GM19043 (cell line): ENCODE measurements at regions not wholly inside any gene's neighbourhood (a gene's known extent, or its start where the extent isn't known, plus 50 kb on each side); places are given as distances from the start of the nearest gene placed in this dataset.

Experiments used
- ATAC-seq: cut with Tn5 transposase; IDR thresholded peaks from one replicate; pipeline ENCODE4 v1.9.1; 2021; ENCODE audit warnings: low read depth; ENCODE audit not compliant: unreplicated experiment

GRCh38 chr2:76584474-76584873 is 873.8 kb upstream of the GCFC2 start:
- no peak for ATAC-seq

GRCh38 chr2:76579911-76580310 is 869.2 kb upstream of the GCFC2 start:
- no peak for ATAC-seq

GRCh38 chr2:76572981-76573380 is 862.3 kb upstream of the GCFC2 start:
- no peak for ATAC-seq

GRCh38 chr2:76569819-76570218 is 859.1 kb upstream of the GCFC2 start:
- no peak for ATAC-seq

DNA sequence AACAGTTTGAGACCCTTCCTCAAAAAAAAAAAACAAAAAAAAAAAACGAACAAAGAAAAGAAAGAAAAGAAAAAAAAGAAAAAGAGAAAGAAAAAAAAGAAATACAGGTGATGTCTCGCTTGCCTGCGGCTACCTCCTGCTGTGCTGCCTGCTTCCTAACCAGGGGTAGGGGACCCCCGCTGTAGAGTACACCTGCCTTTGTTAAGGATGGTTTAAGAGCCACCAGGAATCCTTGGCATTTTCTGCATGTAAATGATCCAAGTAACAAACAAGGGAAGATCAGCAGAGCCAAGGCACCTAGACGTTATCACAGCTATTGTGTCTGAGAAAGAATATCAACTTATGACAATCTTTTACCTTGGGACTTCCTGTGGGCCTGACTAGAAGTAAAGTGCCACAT is 856.8 kb upstream of the GCFC2 start:
- ATAC-seq: no peak

GRCh38 chr2:76564734-76565133 is 854.0 kb upstream of the GCFC2 start:
- ATAC-seq: no peak

- no peak for ATAC-seq
Measured at GRCh38 chr2:76563730-76564129, 853.0 kb upstream of the GCFC2 start.

GRCh38 chr2:76558157-76558556 is 847.4 kb upstream of the GCFC2 start:
- no peak for ATAC-seq

GRCh38 chr2:76556018-76556417 is 845.3 kb upstream of the GCFC2 start:
- no peak for ATAC-seq

GRCh38 chr2:76546207-76546606 is 835.5 kb upstream of the GCFC2 start:
- no peak for ATAC-seq

DNA sequence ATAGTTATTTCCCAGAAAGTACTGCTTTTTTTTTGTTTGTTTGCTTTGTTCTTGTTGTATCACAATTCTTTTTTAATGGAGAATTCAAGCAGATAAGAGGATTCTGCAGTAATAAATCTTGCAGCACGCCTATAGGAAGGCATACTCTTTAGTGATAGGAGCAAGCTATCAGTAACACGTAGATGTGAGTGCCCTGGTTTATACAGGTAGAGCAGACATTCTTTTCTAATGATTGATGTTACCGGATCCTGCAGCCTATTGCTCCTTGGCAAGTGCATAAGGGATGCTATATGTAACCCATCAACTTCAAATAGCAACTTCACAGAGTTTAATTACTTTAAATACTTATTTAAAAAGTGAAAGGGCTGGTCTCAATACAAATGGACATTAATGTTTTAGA is 834.2 kb upstream of the GCFC2 start:
- ATAC-seq: no peak

DNA sequence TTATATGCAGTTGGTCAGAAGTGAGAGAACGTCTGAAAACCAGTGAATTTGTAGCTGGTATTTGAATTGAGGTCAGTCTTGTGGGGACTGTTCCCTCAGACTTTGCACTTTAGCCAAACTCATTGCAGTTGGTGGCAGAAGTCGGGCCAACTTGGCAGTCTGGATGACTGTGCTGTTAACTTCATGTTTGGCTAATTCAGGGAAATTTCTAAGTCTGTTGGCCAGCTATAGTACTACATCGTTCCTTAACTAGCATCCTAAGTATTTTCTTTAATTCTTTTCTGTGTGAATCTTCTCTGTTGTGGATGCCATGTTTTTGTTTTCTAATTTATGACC is 806.8 kb upstream of the GCFC2 start:
- no peak for ATAC-seq

DNA sequence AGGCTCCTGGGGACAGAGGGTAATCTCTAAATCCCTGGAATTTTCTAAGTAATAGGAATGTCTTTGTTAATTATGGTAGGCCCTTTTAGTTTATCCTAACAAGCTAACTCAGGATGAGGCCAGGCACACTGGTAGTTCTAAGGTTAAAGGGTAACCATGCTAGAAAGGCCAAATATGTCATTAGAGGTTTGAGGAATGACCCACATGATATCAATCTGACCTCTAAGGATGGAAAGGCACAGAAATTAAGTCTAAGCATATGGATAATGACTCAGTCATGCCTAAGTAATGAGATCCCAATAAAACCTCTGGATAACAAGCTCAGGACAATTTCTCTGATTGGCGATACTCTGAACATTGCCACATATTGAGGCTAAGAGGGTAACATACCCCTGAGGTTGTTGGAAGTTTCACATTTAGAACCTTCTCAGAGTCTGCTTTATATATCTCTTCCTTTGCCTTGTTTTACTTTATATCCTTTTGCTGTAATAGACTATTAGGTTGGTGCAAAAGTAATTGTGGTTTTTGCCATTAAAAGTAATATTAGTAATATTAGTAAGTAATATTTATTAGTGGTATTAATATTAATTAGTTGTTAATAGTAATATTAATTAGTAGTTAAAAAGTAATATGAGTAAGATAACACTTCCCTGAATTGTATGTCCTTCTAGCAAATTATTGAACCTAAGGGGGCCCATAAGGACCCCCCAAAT is 806.3 kb upstream of the GCFC2 start:
- no peak for ATAC-seq

DNA sequence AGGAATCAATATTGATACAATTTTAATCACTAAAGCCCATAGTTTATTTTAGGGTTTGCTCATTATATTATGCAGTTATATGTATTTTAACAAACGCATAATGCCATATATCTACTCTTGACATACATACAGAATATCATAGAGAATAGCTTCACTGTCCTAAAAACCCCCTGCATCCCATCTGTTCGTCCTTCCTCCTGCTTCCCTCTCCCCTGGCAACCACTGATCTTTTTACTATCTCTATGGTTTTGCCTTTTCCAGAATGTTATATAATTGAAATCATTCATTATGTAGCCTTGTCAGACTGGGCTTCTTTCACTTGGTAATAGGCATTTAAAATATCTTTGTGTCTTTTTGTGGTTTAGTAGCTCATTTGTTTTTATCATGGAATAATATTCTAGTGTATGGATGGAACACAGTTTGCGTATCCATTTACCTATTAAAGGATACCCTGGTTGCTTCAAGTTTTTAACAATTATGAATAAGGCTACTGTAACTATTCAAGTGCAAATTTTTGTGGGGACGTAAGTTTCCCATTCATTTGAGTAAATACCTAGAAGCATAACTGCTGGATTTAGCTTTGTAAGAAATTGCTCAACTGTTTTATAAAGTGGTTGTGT is 801.6 kb upstream of the GCFC2 start:
- no peak for ATAC-seq

DNA sequence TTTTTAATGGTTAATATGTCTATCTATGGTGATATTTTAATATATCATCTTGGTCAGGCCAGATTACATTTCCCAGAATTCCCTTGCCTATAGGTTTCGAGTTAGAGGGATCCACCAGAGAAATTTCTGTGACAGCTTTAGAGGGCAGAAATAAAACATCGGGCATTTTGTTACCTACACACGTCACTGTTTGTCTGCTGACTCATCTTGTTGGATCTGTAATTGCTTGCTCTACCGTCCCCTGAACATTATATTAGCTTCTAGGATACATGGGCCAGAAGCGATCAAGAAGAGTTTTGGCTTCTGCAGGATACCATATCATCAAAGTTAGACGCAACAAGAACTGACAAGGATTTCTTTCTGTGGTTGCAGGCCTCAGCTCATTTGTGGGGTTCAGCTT is 795.8 kb upstream of the GCFC2 start:
- no peak for ATAC-seq

- ATAC-seq: no peak
Measured at GRCh38 chr2:76501641-76502040, 790.9 kb upstream of the GCFC2 start.

- ATAC-seq: no peak
Measured at GRCh38 chr2:76498360-76498759, 787.6 kb upstream of the GCFC2 start.

DNA sequence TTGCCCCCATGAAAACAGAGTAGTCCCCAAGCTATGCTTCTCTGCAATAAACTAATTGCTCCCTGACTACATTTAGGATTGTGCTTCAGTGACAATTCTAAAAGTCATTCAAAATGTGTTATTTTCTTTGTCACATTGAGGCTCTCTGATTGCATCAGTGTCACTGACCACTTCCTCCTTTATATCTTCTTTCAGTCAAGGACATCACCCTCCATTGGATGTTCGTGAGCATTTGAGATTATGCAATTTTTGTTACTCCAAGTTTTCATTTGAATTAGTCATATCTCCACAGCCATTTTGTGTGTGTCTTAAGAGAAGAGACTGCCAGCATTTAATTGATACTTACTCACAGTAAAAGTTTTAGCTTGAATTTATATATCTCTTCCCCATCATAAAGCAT is 780.8 kb upstream of the GCFC2 start:
- no peak for ATAC-seq

GRCh38 chr2:76478266-76479035 is 767.7 kb upstream of the GCFC2 start:
- ATAC-seq: no peak

DNA sequence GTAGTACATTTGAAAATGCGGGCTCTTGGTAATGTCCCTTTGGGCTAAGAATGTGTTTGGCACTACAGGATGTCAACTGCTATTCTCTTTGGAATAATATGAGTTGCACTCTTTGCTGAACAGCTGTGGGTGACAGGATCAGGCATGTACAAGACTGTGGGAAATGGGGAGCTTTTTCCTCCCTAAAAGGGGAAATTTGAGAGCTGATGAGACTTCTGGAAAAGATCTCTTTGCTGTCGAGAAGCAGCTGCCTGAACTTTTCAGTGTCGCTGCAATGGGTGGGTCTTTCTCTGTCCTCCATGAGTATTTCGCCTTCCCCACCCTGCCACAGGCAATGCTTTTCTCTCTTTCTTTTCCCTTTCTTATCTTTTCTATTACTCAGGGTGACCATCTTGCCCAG is 762.2 kb upstream of the GCFC2 start:
- ATAC-seq: no peak

DNA sequence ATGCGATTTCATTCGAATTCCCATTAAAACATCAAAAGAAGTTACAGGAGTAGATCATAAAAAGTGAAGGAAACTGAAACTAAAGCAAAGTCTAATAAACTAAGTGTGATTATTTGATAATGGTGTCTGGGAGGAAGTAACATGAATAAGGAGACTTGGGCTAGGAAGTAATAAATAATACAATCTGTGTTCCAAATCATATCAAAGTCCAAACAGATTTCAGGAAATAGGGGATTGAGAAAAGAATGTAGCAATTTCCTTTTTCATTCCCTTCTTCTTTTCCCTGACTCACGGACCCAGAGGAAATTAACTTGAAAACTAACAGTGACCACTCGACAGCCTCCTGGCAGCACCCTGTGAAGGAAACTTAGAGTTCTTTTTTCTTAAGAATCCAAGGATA is 758.4 kb upstream of the GCFC2 start:
- no peak for ATAC-seq

- no peak for ATAC-seq
Measured at GRCh38 chr2:76467326-76467725, 756.6 kb upstream of the GCFC2 start.
